Neural cell (in vitro differentiated cells): ENCODE measurements at regions not wholly inside any gene's neighbourhood (a gene's known extent, or its start where the extent isn't known, plus 50 kb on each side); places are given as distances from the start of the nearest gene placed in this dataset.

ENCODE experiments used
- CTCF ChIP-seq: fragments of 450-650 bp; IDR thresholded peaks from 2 replicates; pipeline ENCODE4 v1.5.1; 2014; ENCODE audit warnings: antibody characterized with exemption, mild to moderate bottlenecking, moderate library complexity; ENCODE audit not compliant: poor library complexity, severe bottlenecking
- EP300 ChIP-seq: fragments of 450-650 bp; conservative IDR thresholded peaks from 2 replicates; pipeline ENCODE4 v1.6.1; 2014; ENCODE audit warnings: antibody characterized with exemption, mild to moderate bottlenecking, moderate library complexity; ENCODE audit not compliant: poor library complexity, severe bottlenecking
- EZH2 ChIP-seq: fragments of 200-600, 300-800 bp; shearing (Covaris generic), sonication (generic); IDR thresholded peaks from 2 replicates; pipeline ENCODE4 v1.6.1; 2014; ENCODE audit warnings: antibody characterized with exemption, low read length, borderline replicate concordance, mild to moderate bottlenecking; ENCODE audit not compliant: insufficient read depth, poor library complexity, severe bottlenecking
- POLR2AphosphoS5 ChIP-seq: IDR thresholded peaks from 2 replicates; pipeline ENCODE4 v1.6.1; 2012
- RAD21 ChIP-seq: fragments of 450-650 bp; conservative IDR thresholded peaks from 2 replicates; pipeline ENCODE4 v1.6.1; 2014; ENCODE audit warnings: antibody characterized with exemption, mild to moderate bottlenecking, moderate library complexity
- TAF1 ChIP-seq: IDR thresholded peaks from 2 replicates; pipeline ENCODE4 v1.6.1; 2012; ENCODE audit warnings: low read depth

GRCh38 chr5:159414021-159414420 is 83.7 kb upstream of the IL12B start:
- TF ChIP-seq POLR2AphosphoS5 (no peak), EZH2 (no peak), CTCF (no peak), RAD21 (no peak), EP300 (no peak), TAF1 (no peak)
